ENCODE measurements at regions not wholly inside any gene's neighbourhood (a gene's known extent, or its start where the extent isn't known, plus 50 kb on each side); places are given as distances from the start of the nearest gene placed in this dataset.
"Not testable (repeated sequence)": the region's sequence is repeated elsewhere in the genome, so short reads cannot be mapped to it uniquely, and the experiment has no call there.

- Histone ChIP-seq H4K91ac (replicated peaks; ENCODE audit: insufficient read length, low read length) (no peak overlapping the region), H2AK5ac (ENCODE audit: low read depth, low read length) (no peak overlapping the region), H3K4ac (replicated peaks; ENCODE audit: insufficient read length, low read depth, low read length) (no peak overlapping the region), H3K4me1 (replicated peaks in 1 of 4; ENCODE audit: control insufficient read depth in 3 of 4, insufficient read depth in 4 of 4, low read length in 3 of 4) (no peaks in the 10 kb centered on the region), H2BK12ac (ENCODE audit: low read depth, low read length) (no peak overlapping the region), H3K36me3 (ENCODE audit: control insufficient read depth in 2 of 4, insufficient read depth in 4 of 4, low read length in 3 of 4) (no peaks in the 10 kb centered on the region), H3K4me3 (ENCODE audit: extremely low read depth in 1 of 4, insufficient read depth in 2 of 4, low read depth in 3 of 4, low read length in 4 of 4) (no peak overlapping the region), H3K23me2 (ENCODE audit: low read depth, low read length) (no peaks in the 10 kb centered on the region), H3K9ac (replicated peaks in 1 of 4; ENCODE audit: extremely low read depth in 1 of 4, low read depth in 3 of 4, low read length in 3 of 4) (no peak overlapping the region), H3K18ac (ENCODE audit: extremely low read depth, low read length) (no peak overlapping the region), H2BK20ac (ENCODE audit: low read length) (no peak overlapping the region), H4K8ac (ENCODE audit: extremely low read depth, insufficient read depth, low read length) (no peak overlapping the region), H4K20me1 (replicated peaks in 1 of 2; ENCODE audit: control insufficient read depth in 1 of 2, insufficient read depth in 2 of 2, low read length in 2 of 2) (no peaks in the 10 kb centered on the region), H3K4me2 (ENCODE audit: insufficient read depth in 1 of 2, low read depth in 2 of 2, low read length in 2 of 2) (no peak overlapping the region), H3K27me3 (replicated peaks in 1 of 4; ENCODE audit: control insufficient read depth in 3 of 4, extremely low read depth in 1 of 4, insufficient read depth in 3 of 4, low read length in 3 of 4) (no peaks in the 10 kb centered on the region), H3K56ac (replicated peaks; ENCODE audit: insufficient read length, low read depth, low read length) (no peak overlapping the region), H2BK15ac (ENCODE audit: low read length) (no peak overlapping the region), H2BK120ac (replicated peaks; ENCODE audit: low read depth, low read length) (no peak overlapping the region), H2AFZ (ENCODE audit: low read length) (no peak overlapping the region), H3K27ac (ENCODE audit: low read depth, low read length) (no peak overlapping the region), H2BK5ac (ENCODE audit: low read depth, low read length) (no peak overlapping the region), H3K9me3 (ENCODE audit: insufficient read depth in 2 of 2, low read depth in 1 of 2, low read length in 1 of 2) (peaks cover 8 to 26% of the 10 kb centered on the region in 2 experiments), H3K23ac (ENCODE audit: insufficient read length) (no peak overlapping the region), H3K79me1 (ENCODE audit: low read depth, low read length) (no peaks in the 10 kb centered on the region), H3K79me2 (ENCODE audit: control insufficient read depth in 1 of 2, insufficient read depth in 2 of 2, low read length in 2 of 2) (no peaks in the 10 kb centered on the region), H4K5ac (ENCODE audit: insufficient read length, low read depth, low read length) (no peak overlapping the region), H3K14ac (ENCODE audit: insufficient read length) (no peak overlapping the region)
- WGBS, 2 experiments (ENCODE audit: extremely low coverage in 1 of 2, insufficient coverage in 1 of 2, insufficient read length in 1 of 2, insufficient replicate concordance in 2 of 2, low coverage in 1 of 2, low lambda C conversion rate in 2 of 2, missing lambda C conversion rate in 1 of 2): 91% methylated on average over 1 of the region's 1 CpG; no CpG with 5 or more reads in 1 of the 2 experiments
- ChIA-PET CTCF (ENCODE audit: partially characterized antibody) (interaction anchor here (1.1 kb wide), 1 partner anchor 13 kb away, joined by 4 read pairs; no protein-coding TSS in a partner anchor), POLR2A (ENCODE audit: partially characterized antibody) (no interaction called here)
- FAIRE-seq: no peak
- no peak for DNase-seq (ENCODE audit: low read depth in 1 of 2, low spot score in 2 of 2)
- TF ChIP-seq SRF (IDR thresholded peaks at IDR 0.05; ENCODE audit: low read depth, low read length) (no peak), RBBP5 (IDR thresholded peaks at IDR 0.05; ENCODE audit: borderline replicate concordance, low read depth, low read length) (no peak)
Observed at GRCh38 chr13:100787899-100788298, 113.3 kb upstream of the TMTC4 start.

DNA sequence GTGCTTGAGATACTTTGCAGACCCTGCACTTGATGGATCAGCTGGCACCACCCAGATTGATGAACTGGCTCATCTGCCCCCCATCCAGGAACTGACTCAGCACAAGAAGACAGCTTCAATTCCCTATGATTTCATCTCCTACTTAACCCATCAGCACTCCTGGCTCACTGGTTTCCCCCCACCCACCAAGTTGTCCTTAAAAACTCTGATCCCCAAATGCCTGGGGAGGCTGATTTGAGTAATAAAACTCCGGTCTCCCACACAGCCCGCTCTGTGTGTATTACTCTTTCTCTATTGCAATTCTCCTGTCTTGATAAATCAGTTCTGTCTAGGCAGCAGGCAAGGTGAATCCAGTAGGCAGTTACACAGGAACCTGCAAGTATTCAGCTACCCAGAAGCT lies 102.1 kb upstream of the TMTC4 start:
- FAIRE-seq; H3K9ac ChIP-seq (replicated peaks in 1 of 4; ENCODE audit: extremely low read depth in 1 of 4, low read depth in 3 of 4, low read length in 3 of 4); H2BK15ac ChIP-seq (ENCODE audit: low read length); DNase-seq (ENCODE audit: low read depth in 1 of 2, low spot score in 2 of 2); H4K8ac ChIP-seq (ENCODE audit: extremely low read depth, insufficient read depth, low read length); H3K79me1 ChIP-seq (ENCODE audit: low read depth, low read length); H2BK12ac ChIP-seq (ENCODE audit: low read depth, low read length); H3K14ac ChIP-seq (ENCODE audit: insufficient read length); H3K9me3 ChIP-seq (ENCODE audit: insufficient read depth in 2 of 2, low read depth in 1 of 2, low read length in 1 of 2); H3K4ac ChIP-seq (replicated peaks; ENCODE audit: insufficient read length, low read depth, low read length); H4K5ac ChIP-seq (ENCODE audit: insufficient read length, low read depth, low read length); H4K20me1 ChIP-seq (replicated peaks in 1 of 2; ENCODE audit: control insufficient read depth in 1 of 2, insufficient read depth in 2 of 2, low read length in 2 of 2); H3K79me2 ChIP-seq (ENCODE audit: control insufficient read depth in 1 of 2, insufficient read depth in 2 of 2, low read length in 2 of 2); H3K36me3 ChIP-seq (ENCODE audit: control insufficient read depth in 2 of 4, insufficient read depth in 4 of 4, low read length in 3 of 4); H4K91ac ChIP-seq (replicated peaks; ENCODE audit: insufficient read length, low read length); H2AFZ ChIP-seq (ENCODE audit: low read length); H3K23ac ChIP-seq (ENCODE audit: insufficient read length); H3K18ac ChIP-seq (ENCODE audit: extremely low read depth, low read length); H3K4me2 ChIP-seq (ENCODE audit: insufficient read depth in 1 of 2, low read depth in 2 of 2, low read length in 2 of 2); H3K56ac ChIP-seq (replicated peaks; ENCODE audit: insufficient read length, low read depth, low read length); H2BK5ac ChIP-seq (ENCODE audit: low read depth, low read length); H3K27ac ChIP-seq (ENCODE audit: low read depth, low read length); H2AK5ac ChIP-seq (ENCODE audit: low read depth, low read length); H3K27me3 ChIP-seq (replicated peaks in 1 of 4; ENCODE audit: control insufficient read depth in 3 of 4, extremely low read depth in 1 of 4, insufficient read depth in 3 of 4, low read length in 3 of 4); H2BK20ac ChIP-seq (ENCODE audit: low read length); H3K4me3 ChIP-seq (ENCODE audit: extremely low read depth in 1 of 4, insufficient read depth in 2 of 4, low read depth in 3 of 4, low read length in 4 of 4); POLR2A ChIA-PET (ENCODE audit: partially characterized antibody); H3K23me2 ChIP-seq (ENCODE audit: low read depth, low read length); H2BK120ac ChIP-seq (replicated peaks; ENCODE audit: low read depth, low read length): not testable (repeated sequence)
- CTCF ChIA-PET (ENCODE audit: partially characterized antibody): interaction anchor here (1.4 kb wide), 1 partner anchor 55 kb away, joined by 3 read pairs; no protein-coding TSS in a partner anchor
- 88% methylated on average over 2 of the region's 2 CpGs; no CpG with 5 or more reads in 1 of the 2 experiments for WGBS, 2 experiments (ENCODE audit: extremely low coverage in 1 of 2, insufficient coverage in 1 of 2, insufficient read length in 1 of 2, insufficient replicate concordance in 2 of 2, low coverage in 1 of 2, low lambda C conversion rate in 2 of 2, missing lambda C conversion rate in 1 of 2)
- peaks cover 0 to 12% (median 2%) of the 10 kb centered on the region in 4 experiments; a peak in 3 of 7 replicates for H3K4me1 ChIP-seq (replicated peaks in 1 of 4; ENCODE audit: control insufficient read depth in 3 of 4, insufficient read depth in 4 of 4, low read length in 3 of 4)
